HG02642 (cell line): ENCODE measurements at regions not wholly inside any gene's neighbourhood (a gene's known extent, or its start where the extent isn't known, plus 50 kb on each side); places are given as distances from the start of the nearest gene placed in this dataset.
"Not testable (repeated sequence)": the region's sequence is repeated elsewhere in the genome, so short reads cannot be mapped to it uniquely, and the experiment has no call there.

Experiments
- ATAC-seq: cut with Tn5 transposase; IDR thresholded peaks from one replicate; pipeline ENCODE4 v1.9.1; 2021; ENCODE audit warnings: mild to moderate bottlenecking; ENCODE audit not compliant: unreplicated experiment, poor library complexity

DNA sequence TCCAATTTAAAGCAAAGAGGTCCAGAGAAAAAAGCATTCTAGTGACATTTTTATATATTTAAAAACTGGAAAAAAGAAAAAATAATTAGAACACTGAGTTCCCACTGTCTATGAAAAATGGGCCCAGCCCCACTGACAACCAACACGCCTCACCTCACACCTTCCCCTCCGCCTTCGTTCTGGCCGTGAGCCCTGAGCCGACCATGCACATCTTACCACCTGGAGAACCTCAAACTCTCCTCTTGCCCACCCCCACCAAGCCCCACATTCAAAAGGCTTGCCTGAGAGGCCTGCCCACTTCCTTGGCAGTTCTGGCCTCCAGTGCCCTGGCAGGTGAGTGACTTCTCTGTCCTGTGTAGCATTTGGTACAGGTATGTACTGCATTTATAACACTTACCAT, 63.9 kb upstream of the PLGLB2 start:
- ATAC-seq, result not testable (repeated sequence)

DNA sequence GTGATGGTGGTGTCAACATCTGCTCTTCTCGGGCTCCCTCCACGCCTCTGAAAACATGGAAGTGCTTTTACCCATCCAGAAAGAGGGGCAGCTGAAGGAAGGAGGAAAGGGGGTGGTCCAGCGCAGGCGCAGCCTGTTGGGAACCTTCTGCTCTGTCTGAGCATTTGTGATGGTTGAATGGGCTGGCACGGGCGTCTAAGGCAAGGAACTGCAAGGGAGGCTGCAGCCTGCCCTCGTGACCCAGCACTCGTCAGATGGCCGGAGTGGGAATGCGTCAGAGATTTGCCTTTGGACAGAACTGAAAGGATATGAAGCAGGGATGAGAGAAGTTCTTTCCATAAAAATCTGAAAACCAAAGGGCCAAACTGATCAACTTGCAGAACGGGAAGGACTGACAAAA, 62.3 kb upstream of the PLGLB2 start:
- ATAC-seq, result not testable (repeated sequence)

DNA sequence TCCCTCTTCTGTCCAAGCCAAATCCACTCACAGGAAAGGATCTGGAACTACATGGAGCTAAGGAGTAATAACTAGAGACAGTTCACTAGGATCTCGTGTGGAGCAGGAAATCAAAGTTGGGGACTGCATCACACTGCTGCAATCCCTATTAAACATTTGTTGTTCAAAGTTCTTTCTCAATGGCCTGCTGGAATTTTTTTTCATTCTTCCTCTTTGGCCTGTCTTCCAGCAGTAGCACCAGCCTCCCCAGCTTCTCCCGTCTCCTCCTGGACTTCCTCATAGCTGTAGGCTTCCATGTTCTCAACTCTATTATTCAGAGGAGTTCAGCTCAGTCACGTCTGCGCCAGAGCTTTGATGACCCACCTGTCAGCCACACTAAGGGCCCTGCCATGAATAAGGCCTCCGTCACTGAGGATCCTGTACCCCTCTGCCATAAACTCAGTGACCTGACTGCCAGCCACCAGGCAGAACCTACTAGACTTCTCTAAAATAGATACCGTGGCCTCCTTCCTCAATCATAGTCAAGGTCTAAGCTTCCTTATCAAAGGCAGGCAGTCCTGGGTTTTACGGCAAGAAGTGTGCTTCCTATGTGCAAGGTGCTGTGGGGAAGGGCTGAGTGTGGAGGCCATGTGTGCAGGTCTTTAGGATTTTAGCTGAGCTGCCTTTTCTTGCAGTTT, 60.9 kb upstream of the PLGLB2 start:
- not testable (repeated sequence) for ATAC-seq

DNA sequence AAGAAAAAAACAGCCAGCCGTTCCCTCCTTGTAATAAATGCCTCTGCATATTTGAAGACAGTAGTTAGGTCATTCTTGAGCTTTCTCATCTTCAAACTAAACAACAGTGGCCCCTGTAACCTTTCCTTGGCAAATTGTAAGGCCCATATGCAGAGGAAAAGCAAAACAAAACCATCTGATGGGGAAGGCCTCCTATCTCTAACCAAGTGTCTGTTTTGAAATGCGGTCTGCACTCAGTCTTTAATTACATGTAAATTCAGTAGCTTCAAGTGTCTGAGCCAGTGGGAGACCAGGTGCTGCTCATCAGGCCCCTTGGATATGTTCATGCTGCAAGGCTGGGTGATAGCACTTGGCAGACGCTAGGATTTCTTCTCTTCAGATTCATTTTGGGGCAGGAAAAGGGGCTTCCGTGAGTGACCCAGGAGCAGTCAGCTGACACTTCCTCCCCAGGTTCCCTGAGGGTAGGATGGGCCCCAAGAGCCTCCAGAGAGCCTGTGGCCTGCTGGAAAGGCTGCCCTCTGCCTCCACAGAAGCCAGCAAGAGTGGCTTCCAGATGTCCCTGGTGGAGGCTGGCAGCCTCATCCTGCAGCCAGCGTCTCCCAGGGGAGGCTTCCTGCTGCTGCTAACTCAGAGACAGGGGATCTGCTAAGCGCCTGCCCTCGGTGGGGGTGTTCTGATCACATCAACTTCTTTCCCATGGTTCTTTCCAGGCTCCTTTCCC, 60.2 kb upstream of the PLGLB2 start:
- ATAC-seq, result not testable (repeated sequence)

DNA sequence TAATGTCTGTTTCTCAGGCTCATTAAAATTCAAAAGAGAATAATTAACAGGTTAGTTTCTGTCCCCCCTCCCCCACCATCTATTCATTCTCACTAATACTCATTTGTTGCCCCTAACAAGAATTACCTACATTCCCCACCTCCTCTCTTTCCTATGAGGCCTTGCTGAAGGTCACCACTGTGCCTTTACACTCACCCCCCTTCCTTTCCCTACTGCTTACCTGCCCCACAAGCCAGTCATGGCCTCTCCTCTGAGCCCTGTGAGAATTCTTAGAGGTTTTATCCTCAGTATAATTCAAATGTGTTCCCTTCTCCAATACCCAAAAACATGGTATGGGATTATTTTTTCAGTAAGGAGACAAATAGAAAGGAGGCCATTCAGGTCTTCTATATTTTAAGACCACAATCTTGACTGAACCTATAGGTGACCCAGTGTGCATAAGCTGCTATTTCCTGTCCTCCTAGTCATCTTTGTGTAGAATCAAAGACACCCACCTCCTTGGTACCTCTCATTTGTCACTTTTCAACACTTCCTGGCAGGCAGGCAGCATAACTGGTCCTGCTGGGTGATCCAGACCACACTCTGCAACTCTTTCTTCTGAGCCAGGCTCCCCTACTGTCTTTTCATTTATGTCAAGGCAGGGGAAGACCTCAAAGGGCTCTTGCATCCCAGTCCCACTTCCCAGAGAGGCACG, 55.8 kb upstream of the PLGLB2 start:
- ATAC-seq, result not testable (repeated sequence)

DNA sequence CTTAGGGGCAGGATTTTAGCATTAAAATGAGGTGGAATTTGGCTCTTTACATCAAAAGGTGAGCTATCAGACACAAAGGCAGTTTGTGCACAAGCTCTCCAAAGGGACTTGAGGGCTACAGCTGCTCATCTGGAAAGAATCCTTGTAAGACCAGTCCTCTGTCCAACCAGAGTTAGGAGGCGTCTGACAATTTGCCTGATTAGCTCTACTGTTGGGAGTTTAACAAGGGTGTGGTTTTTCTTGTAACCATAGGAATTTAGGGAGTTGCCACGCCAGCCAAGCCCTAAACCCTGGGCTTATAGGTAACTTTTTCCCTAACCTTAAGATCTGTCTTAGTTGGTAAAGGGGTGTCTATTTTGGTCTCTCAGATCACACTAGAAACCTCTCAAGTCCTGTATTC, 55.0 kb upstream of the PLGLB2 start:
- not testable (repeated sequence) for ATAC-seq

DNA sequence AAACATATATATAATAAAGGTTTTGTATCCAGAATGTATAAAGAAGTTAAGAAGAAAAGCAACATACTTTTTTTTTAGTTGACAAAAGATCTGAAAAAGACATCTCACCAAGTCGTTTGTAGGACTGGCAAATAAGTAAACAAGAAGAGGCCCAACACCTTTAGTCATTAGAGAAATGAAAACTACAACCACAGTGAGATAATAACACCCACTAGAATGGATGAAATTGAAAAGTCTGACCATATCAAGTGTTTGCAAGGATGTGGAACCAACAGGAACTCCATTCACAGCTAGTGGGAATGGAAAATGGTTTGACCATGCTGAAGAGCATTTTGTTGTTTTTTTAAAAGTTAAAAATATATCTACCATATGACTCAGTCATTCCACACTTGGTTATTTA, 54.0 kb upstream of the PLGLB2 start:
- ATAC-seq, result not testable (repeated sequence)

DNA sequence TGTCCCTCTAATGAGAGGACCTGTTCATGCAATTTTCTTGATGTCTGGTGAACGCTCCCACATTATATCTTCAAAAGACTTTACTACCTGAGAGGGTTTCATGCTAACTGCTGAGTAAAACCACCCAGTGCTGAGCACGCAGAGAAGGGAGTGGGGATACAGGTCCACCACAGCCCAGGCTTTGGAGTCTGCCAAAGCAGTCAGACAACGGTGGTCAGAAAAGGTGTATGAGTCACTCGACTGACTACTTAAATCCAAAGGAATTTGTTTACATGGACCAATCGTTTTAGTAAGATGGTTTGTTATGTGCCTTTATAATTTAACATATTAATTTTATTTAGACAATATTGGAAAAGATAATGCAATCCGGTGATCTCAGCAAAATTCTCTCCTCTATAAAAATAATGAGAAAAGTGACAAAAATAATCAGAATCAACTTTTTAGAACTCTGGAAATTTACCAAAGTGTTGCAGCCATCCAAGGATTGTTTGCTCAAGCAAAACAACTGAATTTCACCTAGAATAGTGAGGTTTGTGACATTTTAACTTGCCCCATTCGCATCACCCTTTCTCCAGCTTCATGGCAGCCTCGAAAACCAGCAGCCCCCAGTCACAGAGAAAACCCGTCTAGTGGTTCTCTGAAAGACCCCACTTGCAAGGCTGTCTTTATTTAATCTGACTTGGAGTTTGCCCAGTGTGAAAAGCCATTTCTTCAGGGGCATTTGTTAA, 52.1 kb upstream of the PLGLB2 start:
- not testable (repeated sequence) for ATAC-seq
